ENCODE measurements at regions not wholly inside any gene's neighbourhood (a gene's known extent, or its start where the extent isn't known, plus 50 kb on each side); places are given as distances from the start of the nearest gene placed in this dataset.
A peak's percentile ranks its signal among the peaks of the same experiment; 100 is the strongest.

GRCh38 chrX:109855501-109855900 is 122.4 kb upstream of the ACSL4 start:
- WGBS, 2 donors = 13% methylated on average over 1 of the region's 1 CpG

GRCh38 chrX:109856974-109857373 is 123.9 kb upstream of the ACSL4 start:
- Histone ChIP-seq H3K9me3 (no peaks in the 10 kb centered on the region), H3K4me3 (no peak overlapping the region), H3K27ac (peak overlapping the region in 1 of 4 donors; percentile 44), H3K4me1 (no peaks in the 10 kb centered on the region), H3K27me3 (no peaks in the 10 kb centered on the region), H3K36me3 (replicated peaks in 1 of 2; ENCODE audit: insufficient read depth in 1 of 2, low read depth in 2 of 2) (no peaks in the 10 kb centered on the region)
- peak; percentile 30 for ATAC-seq
- DNase-seq = peak in 1 of 4 donors; percentile 10
- WGBS, 2 donors = 0 to 2% methylated on average over 5 of the region's 5 CpGs
- TF ChIP-seq POLR2A (IDR thresholded peaks at IDR 0.05) = no peak
- TF ChIP-seq, protein P1, sequence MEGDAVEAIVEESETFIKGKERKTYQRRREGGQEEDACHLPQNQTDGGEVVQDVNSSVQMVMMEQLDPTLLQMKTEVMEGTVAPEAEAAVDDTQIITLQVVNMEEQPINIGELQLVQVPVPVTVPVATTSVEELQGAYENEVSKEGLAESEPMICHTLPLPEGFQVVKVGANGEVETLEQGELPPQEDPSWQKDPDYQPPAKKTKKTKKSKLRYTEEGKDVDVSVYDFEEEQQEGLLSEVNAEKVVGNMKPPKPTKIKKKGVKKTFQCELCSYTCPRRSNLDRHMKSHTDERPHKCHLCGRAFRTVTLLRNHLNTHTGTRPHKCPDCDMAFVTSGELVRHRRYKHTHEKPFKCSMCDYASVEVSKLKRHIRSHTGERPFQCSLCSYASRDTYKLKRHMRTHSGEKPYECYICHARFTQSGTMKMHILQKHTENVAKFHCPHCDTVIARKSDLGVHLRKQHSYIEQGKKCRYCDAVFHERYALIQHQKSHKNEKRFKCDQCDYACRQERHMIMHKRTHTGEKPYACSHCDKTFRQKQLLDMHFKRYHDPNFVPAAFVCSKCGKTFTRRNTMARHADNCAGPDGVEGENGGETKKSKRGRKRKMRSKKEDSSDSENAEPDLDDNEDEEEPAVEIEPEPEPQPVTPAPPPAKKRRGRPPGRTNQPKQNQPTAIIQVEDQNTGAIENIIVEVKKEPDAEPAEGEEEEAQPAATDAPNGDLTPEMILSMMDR (IDR thresholded peaks at IDR 0.05) = peak; percentile 56 to 74 (median 65)
- intact Hi-C loops (cut with DNase I) = loop anchor here (10.0 kb wide), 1 partner anchor 142 kb away; no protein-coding TSS in a partner anchor

More at GRCh38 chrX:109855501-109855900, 122.4 kb upstream of the ACSL4 start:
- no peaks in the 10 kb centered on the region for H3K36me3 ChIP-seq (replicated peaks in 1 of 2; ENCODE audit: insufficient read depth in 1 of 2, low read depth in 2 of 2)
- no peak overlapping the region for H3K4me3 ChIP-seq
- DNase-seq = no peak
- TF ChIP-seq, protein P1 (IDR thresholded peaks at IDR 0.05) = no peak
- no peak for TF ChIP-seq POLR2A (IDR thresholded peaks at IDR 0.05)
- H3K27ac ChIP-seq = no peak overlapping the region
- intact Hi-C loops (cut with DNase I) = loop anchor here (10.0 kb wide), 1 partner anchor 141 kb away; no protein-coding TSS in a partner anchor
- H3K9me3 ChIP-seq = no peaks in the 10 kb centered on the region
- H3K4me1 ChIP-seq = no peaks in the 10 kb centered on the region
- no peaks in the 10 kb centered on the region for H3K27me3 ChIP-seq
- no peak for ATAC-seq

DNA sequence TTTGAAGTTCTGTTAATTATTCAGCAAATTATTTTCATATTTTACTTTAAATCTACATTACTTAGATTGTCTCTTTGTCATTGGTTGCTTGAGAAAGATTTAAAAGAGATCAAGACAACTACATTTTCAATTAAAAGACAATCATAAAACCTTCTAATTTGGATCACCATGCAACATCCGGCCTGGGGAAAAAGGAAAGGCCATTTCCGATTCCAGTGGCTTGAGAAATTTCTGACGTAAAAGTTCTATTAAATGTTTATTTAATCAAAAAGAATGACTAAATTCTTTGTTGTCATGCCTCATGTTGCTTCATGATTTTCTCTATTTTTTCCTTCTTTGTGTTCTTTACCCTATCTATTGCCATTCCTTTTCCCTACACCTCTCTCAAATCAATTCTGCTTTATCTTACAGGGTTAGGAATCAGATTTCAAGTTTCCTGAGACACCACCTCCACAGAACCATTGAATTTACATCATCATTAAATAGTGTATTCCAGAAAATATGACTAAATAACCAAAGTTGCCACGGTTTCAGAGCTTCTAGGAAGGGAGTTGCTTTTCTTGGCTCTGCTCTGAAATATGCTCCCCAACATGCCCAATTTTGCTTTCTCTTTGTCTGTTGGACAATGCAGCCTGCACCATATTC is 124.6 kb upstream of the ACSL4 start:
- no peak for ATAC-seq
- TF ChIP-seq POLR2A (IDR thresholded peaks at IDR 0.05) = no peak
- TF ChIP-seq, protein P1 (IDR thresholded peaks at IDR 0.05) = no peak
- DNase-seq = no peak
- Histone ChIP-seq H3K27me3 (no peaks in the 10 kb centered on the region), H3K4me1 (no peaks in the 10 kb centered on the region), H3K27ac (no peak overlapping the region), H3K4me3 (no peak overlapping the region), H3K36me3 (replicated peaks in 1 of 2; ENCODE audit: insufficient read depth in 1 of 2, low read depth in 2 of 2) (no peaks in the 10 kb centered on the region), H3K9me3 (no peaks in the 10 kb centered on the region)
- intact Hi-C loops (cut with DNase I) = loop anchor here (10.0 kb wide), 1 partner anchor 143 kb away; no protein-coding TSS in a partner anchor
- 75 to 76% methylated on average over 4 of the region's 4 CpGs for WGBS, 2 donors

GRCh38 chrX:109858602-109859341 is 125.7 kb upstream of the ACSL4 start:
- TF ChIP-seq POLR2A (IDR thresholded peaks at IDR 0.05) = no peak
- TF ChIP-seq, protein P1 (IDR thresholded peaks at IDR 0.05) = no peak
- H3K27ac ChIP-seq = no peak overlapping the region
- no peaks in the 10 kb centered on the region for H3K9me3 ChIP-seq
- H3K4me3 ChIP-seq = no peak overlapping the region
- ATAC-seq (no peak), DNase-seq (no peak)
- no peaks in the 10 kb centered on the region for H3K27me3 ChIP-seq
- intact Hi-C loops (cut with DNase I) = loop anchor here (10.0 kb wide), 1 partner anchor 144 kb away; no protein-coding TSS in a partner anchor
- H3K36me3 ChIP-seq (replicated peaks in 1 of 2; ENCODE audit: insufficient read depth in 1 of 2, low read depth in 2 of 2) = no peaks in the 10 kb centered on the region
- WGBS, 2 donors = 83 to 90% methylated on average over 5 of the region's 5 CpGs
- no peaks in the 10 kb centered on the region for H3K4me1 ChIP-seq
